ENCODE measurements at regions not wholly inside any gene's neighbourhood (a gene's known extent, or its start where the extent isn't known, plus 50 kb on each side); places are given as distances from the start of the nearest gene placed in this dataset.

- TF ChIP-seq CTCF (IDR thresholded peaks at IDR 0.05) (no peak), POLR2AphosphoS5 (IDR thresholded peaks at IDR 0.05) (no peak)
Measured at GRCh38 chr12:61652265-61652664, 607.9 kb upstream of the USP15 start.

Measured in breast epithelium (tissue), 3 donors.